ENCODE measurements at regions not wholly inside any gene's neighbourhood (a gene's known extent, or its start where the extent isn't known, plus 50 kb on each side); places are given as distances from the start of the nearest gene placed in this dataset.

GRCh38 chr12:24223926-24224325 lies 274.5 kb upstream of the SOX5 start:
- TF ChIP-seq ATF2 (CRISPR knock-in tag; IDR thresholded peaks at IDR 0.05; ENCODE audit: borderline replicate concordance, low read depth) (no peak), AR (CRISPR knock-in tag; IDR thresholded peaks at IDR 0.05) (no peak), MAX (CRISPR knock-in tag; IDR thresholded peaks at IDR 0.05) (no peak), ATF3 (CRISPR knock-in tag; conservative IDR thresholded peaks at IDR 0.05) (no peak), PRRX2 (CRISPR knock-in tag; IDR thresholded peaks at IDR 0.05) (no peak), CREB1 (CRISPR knock-in tag; IDR thresholded peaks at IDR 0.05) (no peak), ZNF121 (CRISPR knock-in tag; IDR thresholded peaks at IDR 0.05) (no peak), IRF1 (CRISPR knock-in tag; IDR thresholded peaks at IDR 0.05) (no peak), SMAD4 (CRISPR knock-in tag; IDR thresholded peaks at IDR 0.05) (no peak)
- TF ChIP-seq, protein P1, sequence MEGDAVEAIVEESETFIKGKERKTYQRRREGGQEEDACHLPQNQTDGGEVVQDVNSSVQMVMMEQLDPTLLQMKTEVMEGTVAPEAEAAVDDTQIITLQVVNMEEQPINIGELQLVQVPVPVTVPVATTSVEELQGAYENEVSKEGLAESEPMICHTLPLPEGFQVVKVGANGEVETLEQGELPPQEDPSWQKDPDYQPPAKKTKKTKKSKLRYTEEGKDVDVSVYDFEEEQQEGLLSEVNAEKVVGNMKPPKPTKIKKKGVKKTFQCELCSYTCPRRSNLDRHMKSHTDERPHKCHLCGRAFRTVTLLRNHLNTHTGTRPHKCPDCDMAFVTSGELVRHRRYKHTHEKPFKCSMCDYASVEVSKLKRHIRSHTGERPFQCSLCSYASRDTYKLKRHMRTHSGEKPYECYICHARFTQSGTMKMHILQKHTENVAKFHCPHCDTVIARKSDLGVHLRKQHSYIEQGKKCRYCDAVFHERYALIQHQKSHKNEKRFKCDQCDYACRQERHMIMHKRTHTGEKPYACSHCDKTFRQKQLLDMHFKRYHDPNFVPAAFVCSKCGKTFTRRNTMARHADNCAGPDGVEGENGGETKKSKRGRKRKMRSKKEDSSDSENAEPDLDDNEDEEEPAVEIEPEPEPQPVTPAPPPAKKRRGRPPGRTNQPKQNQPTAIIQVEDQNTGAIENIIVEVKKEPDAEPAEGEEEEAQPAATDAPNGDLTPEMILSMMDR (IDR thresholded peaks at IDR 0.05), result no peak
- TF ChIP-seq, protein P2, sequence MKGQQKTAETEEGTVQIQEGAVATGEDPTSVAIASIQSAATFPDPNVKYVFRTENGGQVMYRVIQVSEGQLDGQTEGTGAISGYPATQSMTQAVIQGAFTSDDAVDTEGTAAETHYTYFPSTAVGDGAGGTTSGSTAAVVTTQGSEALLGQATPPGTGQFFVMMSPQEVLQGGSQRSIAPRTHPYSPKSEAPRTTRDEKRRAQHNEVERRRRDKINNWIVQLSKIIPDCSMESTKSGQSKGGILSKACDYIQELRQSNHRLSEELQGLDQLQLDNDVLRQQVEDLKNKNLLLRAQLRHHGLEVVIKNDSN (CRISPR knock-in tag; IDR thresholded peaks at IDR 0.05), result no peak
- TF ChIP-seq, protein P3, sequence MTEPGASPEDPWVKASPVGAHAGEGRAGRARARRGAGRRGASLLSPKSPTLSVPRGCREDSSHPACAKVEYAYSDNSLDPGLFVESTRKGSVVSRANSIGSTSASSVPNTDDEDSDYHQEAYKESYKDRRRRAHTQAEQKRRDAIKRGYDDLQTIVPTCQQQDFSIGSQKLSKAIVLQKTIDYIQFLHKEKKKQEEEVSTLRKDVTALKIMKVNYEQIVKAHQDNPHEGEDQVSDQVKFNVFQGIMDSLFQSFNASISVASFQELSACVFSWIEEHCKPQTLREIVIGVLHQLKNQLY (CRISPR knock-in tag; IDR thresholded peaks at IDR 0.05), result no peak
- TF ChIP-seq, protein P4, sequence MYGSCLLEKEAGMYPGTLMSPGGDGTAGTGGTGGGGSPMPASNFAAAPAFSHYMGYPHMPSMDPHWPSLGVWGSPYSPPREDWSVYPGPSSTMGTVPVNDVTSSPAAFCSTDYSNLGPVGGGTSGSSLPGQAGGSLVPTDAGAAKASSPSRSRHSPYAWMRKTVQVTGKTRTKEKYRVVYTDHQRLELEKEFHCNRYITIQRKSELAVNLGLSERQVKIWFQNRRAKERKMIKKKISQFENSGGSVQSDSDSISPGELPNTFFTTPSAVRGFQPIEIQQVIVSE (CRISPR knock-in tag; IDR thresholded peaks at IDR 0.05; ENCODE audit: borderline replicate concordance), result no peak

Data from WTC11 (cell line).